Skeletal muscle tissue (tissue), 3 donors: ENCODE measurements at regions not wholly inside any gene's neighbourhood (a gene's known extent, or its start where the extent isn't known, plus 50 kb on each side); places are given as distances from the start of the nearest gene placed in this dataset.

Experiments used
- H3K27ac ChIP-seq: one replicate; pipeline ENCODE4 v1.7.0; 2013; ENCODE audit warnings: mild to moderate bottlenecking, low read depth, low read length, inconsistent platforms
- H3K27me3 ChIP-seq, 3 donors: one replicate each; pipeline ENCODE4 v1.7.0; 2013; ENCODE audit warnings: low read length in 3 of 3; ENCODE audit not compliant: control insufficient read depth in 3 of 3, insufficient read depth in 3 of 3
- H3K36me3 ChIP-seq, 3 donors: one replicate each; pipeline ENCODE4 v1.7.0; 2013; ENCODE audit warnings: low read length in 3 of 3; ENCODE audit not compliant: control insufficient read depth in 3 of 3, insufficient read depth in 3 of 3
- H3K4me1 ChIP-seq, 3 donors: one replicate each; pipeline ENCODE4 v1.7.0; 2013; ENCODE audit warnings: low read length in 3 of 3, mild to moderate bottlenecking in 3 of 3; ENCODE audit not compliant: control insufficient read depth in 3 of 3, insufficient read depth in 3 of 3
- H3K4me3 ChIP-seq, 3 donors: one replicate each; pipeline ENCODE4 v1.7.0; 2013; ENCODE audit warnings: low read length in 3 of 3
- H3K9ac ChIP-seq, 3 donors: one replicate each; pipeline ENCODE4 v1.7.0; 2013; ENCODE audit warnings: low read length in 3 of 3, mild to moderate bottlenecking in 3 of 3, moderate library complexity in 2 of 3, low read depth in 1 of 3
- H3K9me3 ChIP-seq, 3 donors: one replicate each; pipeline ENCODE4 v1.7.0; 2013; ENCODE audit warnings: low read length in 3 of 3; ENCODE audit not compliant: control insufficient read depth in 3 of 3
- donor health status: Osteomylitis.

- no peaks in the 10 kb centered on the region for H3K4me1 ChIP-seq
- H3K9me3 ChIP-seq = no peaks in the 10 kb centered on the region
- H3K27ac ChIP-seq = no peak overlapping the region
- H3K36me3 ChIP-seq = no peaks in the 10 kb centered on the region
- no peak overlapping the region for H3K9ac ChIP-seq
- no peak overlapping the region for H3K4me3 ChIP-seq
- H3K27me3 ChIP-seq = no peaks in the 10 kb centered on the region
These were observed 363.3 kb downstream of the ARL4A start for GRCh38 chr7:13050703-13051102.

- no peak overlapping the region for H3K9ac ChIP-seq
- no peaks in the 10 kb centered on the region for H3K9me3 ChIP-seq
- no peak overlapping the region for H3K27ac ChIP-seq
- no peaks in the 10 kb centered on the region for H3K36me3 ChIP-seq
- no peak overlapping the region for H3K4me3 ChIP-seq
- no peaks in the 10 kb centered on the region for H3K4me1 ChIP-seq
- H3K27me3 ChIP-seq = no peaks in the 10 kb centered on the region
These were observed 368.4 kb downstream of the ARL4A start for GRCh38 chr7:13055732-13056368.

- H3K36me3 ChIP-seq = no peaks in the 10 kb centered on the region
- H3K27ac ChIP-seq = no peak overlapping the region
- no peak overlapping the region for H3K9ac ChIP-seq
- no peaks in the 10 kb centered on the region for H3K4me1 ChIP-seq
- no peak overlapping the region for H3K4me3 ChIP-seq
- no peaks in the 10 kb centered on the region for H3K9me3 ChIP-seq
- H3K27me3 ChIP-seq = no peaks in the 10 kb centered on the region
These were observed 370.2 kb downstream of the ARL4A start for GRCh38 chr7:13057462-13058200.

- Histone ChIP-seq H3K27me3 (no peaks in the 10 kb centered on the region), H3K9ac (no peak overlapping the region), H3K4me3 (no peak overlapping the region), H3K36me3 (no peaks in the 10 kb centered on the region), H3K27ac (no peak overlapping the region), H3K9me3 (no peaks in the 10 kb centered on the region), H3K4me1 (no peaks in the 10 kb centered on the region)
These were observed 372.7 kb downstream of the ARL4A start for GRCh38 chr7:13060173-13060572.

- Histone ChIP-seq H3K9me3 (no peaks in the 10 kb centered on the region), H3K36me3 (no peaks in the 10 kb centered on the region), H3K27ac (no peak overlapping the region), H3K4me1 (no peaks in the 10 kb centered on the region), H3K27me3 (no peaks in the 10 kb centered on the region), H3K9ac (no peak overlapping the region), H3K4me3 (no peak overlapping the region)
These were observed 373.7 kb downstream of the ARL4A start for GRCh38 chr7:13061115-13061514.

GRCh38 chr7:13062631-13063030 is 375.2 kb downstream of the ARL4A start:
- Histone ChIP-seq H3K4me1 (no peaks in the 10 kb centered on the region), H3K9ac (no peak overlapping the region), H3K9me3 (no peaks in the 10 kb centered on the region), H3K36me3 (no peaks in the 10 kb centered on the region), H3K27ac (no peak overlapping the region), H3K4me3 (no peak overlapping the region), H3K27me3 (no peaks in the 10 kb centered on the region)

- H3K4me3 ChIP-seq = no peak overlapping the region
- no peak overlapping the region for H3K9ac ChIP-seq
- no peaks in the 10 kb centered on the region for H3K9me3 ChIP-seq
- H3K4me1 ChIP-seq = no peaks in the 10 kb centered on the region
- H3K27ac ChIP-seq = no peak overlapping the region
- no peaks in the 10 kb centered on the region for H3K36me3 ChIP-seq
- no peaks in the 10 kb centered on the region for H3K27me3 ChIP-seq
These were observed 379.6 kb downstream of the ARL4A start for GRCh38 chr7:13067036-13067435.

- Histone ChIP-seq H3K9ac (no peak overlapping the region), H3K9me3 (no peaks in the 10 kb centered on the region), H3K4me3 (no peak overlapping the region), H3K4me1 (no peaks in the 10 kb centered on the region), H3K27ac (no peak overlapping the region), H3K27me3 (no peaks in the 10 kb centered on the region), H3K36me3 (no peaks in the 10 kb centered on the region)
These were observed 380.6 kb downstream of the ARL4A start for GRCh38 chr7:13068032-13068431.

- Histone ChIP-seq H3K36me3 (no peaks in the 10 kb centered on the region), H3K9ac (no peak overlapping the region), H3K27ac (no peak overlapping the region)
These were observed 382.4 kb downstream of the ARL4A start for GRCh38 chr7:13069841-13070240.

GRCh38 chr7:13072014-13072413 is 384.6 kb downstream of the ARL4A start:
- Histone ChIP-seq H3K27ac (no peak overlapping the region), H3K36me3 (no peaks in the 10 kb centered on the region), H3K9ac (no peak overlapping the region), H3K4me3 (no peak overlapping the region), H3K9me3 (no peaks in the 10 kb centered on the region), H3K27me3 (no peaks in the 10 kb centered on the region), H3K4me1 (no peaks in the 10 kb centered on the region)

More at GRCh38 chr7:13069841-13070240, 382.4 kb downstream of the ARL4A start:
- Histone ChIP-seq H3K4me3 (no peak overlapping the region), H3K9me3 (no peaks in the 10 kb centered on the region), H3K27me3 (no peaks in the 10 kb centered on the region), H3K4me1 (no peaks in the 10 kb centered on the region)
